GM03348 (cell line): ENCODE measurements at regions not wholly inside any gene's neighbourhood (a gene's known extent, or its start where the extent isn't known, plus 50 kb on each side); places are given as distances from the start of the nearest gene placed in this dataset.

Source experiments
- DNase-seq: peaks from one replicate; pipeline ENCODE4 v3.0.0; 2012; ENCODE audit warnings: low spot score

DNA sequence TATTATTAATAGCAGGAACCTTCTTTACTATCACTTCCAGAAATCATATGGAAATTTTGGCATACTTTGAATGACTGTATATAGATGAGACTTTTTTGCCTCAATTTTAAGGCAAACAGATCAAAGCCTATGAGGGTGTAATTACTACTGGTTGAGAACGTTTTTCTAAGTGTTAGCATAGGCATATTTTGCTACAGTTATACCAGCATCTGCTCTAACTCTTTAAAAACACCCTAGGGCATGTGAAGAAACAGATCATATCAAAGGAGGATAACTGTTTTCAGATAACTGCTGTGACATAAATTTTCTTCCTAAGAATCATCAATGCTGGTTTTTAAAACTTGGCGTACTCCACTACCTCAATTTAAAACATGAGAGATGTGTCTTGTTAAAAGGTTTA lies 1155.3 kb downstream of the FSTL5 start:
- no peak for DNase-seq

DNA sequence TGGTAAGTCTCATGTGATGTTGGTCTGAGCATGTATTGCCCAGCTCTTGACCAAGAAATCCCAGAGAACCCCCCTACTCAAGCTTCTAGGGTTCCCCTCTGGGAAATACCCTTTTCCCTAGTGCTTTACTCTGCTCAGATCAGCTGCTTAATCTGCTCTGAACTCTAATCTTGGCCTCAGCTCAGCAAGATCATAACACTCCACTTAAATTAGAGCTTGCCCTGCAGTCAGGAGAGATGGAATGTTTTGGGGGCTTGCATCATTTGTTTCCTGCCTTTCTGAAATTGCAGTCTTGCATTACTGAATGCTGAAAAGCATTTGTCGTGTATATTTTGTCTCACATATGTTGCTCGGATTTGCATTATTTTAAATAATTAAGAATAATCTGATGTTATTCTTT lies 1153.6 kb downstream of the FSTL5 start:
- no peak for DNase-seq
